ENCODE measurements at regions not wholly inside any gene's neighbourhood (a gene's known extent, or its start where the extent isn't known, plus 50 kb on each side); places are given as distances from the start of the nearest gene placed in this dataset.

GRCh38 chr16:74216319-74216718 is 80.3 kb upstream of the PSMD7 start:
- no peak for TF ChIP-seq SNAI2 (CRISPR knock-in tag; IDR thresholded peaks at IDR 0.05)
- no peak for TF ChIP-seq PATZ1 (CRISPR knock-in tag; IDR thresholded peaks at IDR 0.05; ENCODE audit: borderline replicate concordance)
- no peak for TF ChIP-seq RARB (CRISPR knock-in tag; IDR thresholded peaks at IDR 0.05)
- TF ChIP-seq ZC3H10 (CRISPR knock-in tag; IDR thresholded peaks at IDR 0.05) = no peak
- TF ChIP-seq ZNF70 (CRISPR knock-in tag; IDR thresholded peaks at IDR 0.05) = no peak
- TF ChIP-seq ZFP3 (CRISPR knock-in tag; IDR thresholded peaks at IDR 0.05) = no peak
- TF ChIP-seq ZNF565 (CRISPR knock-in tag; conservative IDR thresholded peaks at IDR 0.05; ENCODE audit: low read depth) = no peak
- no peak for TF ChIP-seq TSHZ2 (CRISPR knock-in tag; IDR thresholded peaks at IDR 0.05)
- TF ChIP-seq ARNTL (CRISPR knock-in tag; IDR thresholded peaks at IDR 0.05; ENCODE audit: borderline replicate concordance, low read depth) = no peak
- no peak for TF ChIP-seq BACH2 (CRISPR knock-in tag; IDR thresholded peaks at IDR 0.05; ENCODE audit: borderline replicate concordance)
- no peak for TF ChIP-seq TCF4 (CRISPR knock-in tag; IDR thresholded peaks at IDR 0.05; ENCODE audit: borderline replicate concordance)

Measured in SK-N-SH treated with all-trans-retinoic acid at 6 μM for 48 hours (cell line).